Stimulated activated memory B cell treated with anti-CD40 and anti-IgM and Interleukin-4, amounts not matched to agents 10 μg/mL and 1 μg/mL and 100 μg/mL, for 72 hours (primary cell): ENCODE measurements at regions not wholly inside any gene's neighbourhood (a gene's known extent, or its start where the extent isn't known, plus 50 kb on each side); places are given as distances from the start of the nearest gene placed in this dataset.

Source experiments
- ATAC-seq: fragments of 150-1000 bp; cut with Tn5 transposase; 2 replicates; pipeline ENCODE4 v1.10.0; 2021
- H3K27ac Mint-ChIP-seq: one replicate; pipeline ENCODE4 v1.8.0; 2022; ENCODE audit warnings: mild to moderate bottlenecking, mixed read lengths
- H3K27me3 Mint-ChIP-seq: one replicate; pipeline ENCODE4 v1.8.0; 2022; ENCODE audit warnings: mixed read lengths
- H3K36me3 Mint-ChIP-seq: one replicate; pipeline ENCODE4 v1.8.0; 2022; ENCODE audit warnings: mixed read lengths
- H3K4me1 Mint-ChIP-seq: one replicate; pipeline ENCODE4 v1.8.0; 2022; ENCODE audit warnings: mixed read lengths
- H3K4me3 Mint-ChIP-seq: one replicate; pipeline ENCODE4 v1.8.0; 2022; ENCODE audit warnings: mild to moderate bottlenecking, moderate library complexity, mixed read lengths
- H3K9me3 Mint-ChIP-seq: one replicate; pipeline ENCODE4 v1.8.0; 2022; ENCODE audit warnings: mixed read lengths

- Mint-ChIP-seq H3K27me3 (peaks cover 12% of the 10 kb centered on the region), H3K4me1 (no peaks in the 10 kb centered on the region), H3K36me3 (no peaks in the 10 kb centered on the region), H3K9me3 (peaks cover 2% of the 10 kb centered on the region), H3K4me3 (no peak overlapping the region), H3K27ac (no peak overlapping the region)
- no peak for ATAC-seq
Observed at GRCh38 chr13:112231451-112232083, 144.6 kb upstream of the SPACA7 start.

GRCh38 chr13:112233256-112233655, 142.9 kb upstream of the SPACA7 start:
- H3K27ac Mint-ChIP-seq: no peak overlapping the region
- peaks cover 12% of the 10 kb centered on the region for H3K27me3 Mint-ChIP-seq
- no peaks in the 10 kb centered on the region for H3K36me3 Mint-ChIP-seq
- H3K4me3 Mint-ChIP-seq: no peak overlapping the region
- H3K4me1 Mint-ChIP-seq: no peaks in the 10 kb centered on the region
- ATAC-seq: no peak
- peaks cover 2% of the 10 kb centered on the region for H3K9me3 Mint-ChIP-seq

- H3K4me3 Mint-ChIP-seq: no peak overlapping the region
- no peak overlapping the region for H3K27ac Mint-ChIP-seq
- peaks cover 12% of the 10 kb centered on the region for H3K27me3 Mint-ChIP-seq
- no peak for ATAC-seq
- peaks cover 2% of the 10 kb centered on the region for H3K9me3 Mint-ChIP-seq
- no peaks in the 10 kb centered on the region for H3K36me3 Mint-ChIP-seq
- H3K4me1 Mint-ChIP-seq: no peaks in the 10 kb centered on the region
Observed at GRCh38 chr13:112233716-112234115, 142.4 kb upstream of the SPACA7 start.

DNA sequence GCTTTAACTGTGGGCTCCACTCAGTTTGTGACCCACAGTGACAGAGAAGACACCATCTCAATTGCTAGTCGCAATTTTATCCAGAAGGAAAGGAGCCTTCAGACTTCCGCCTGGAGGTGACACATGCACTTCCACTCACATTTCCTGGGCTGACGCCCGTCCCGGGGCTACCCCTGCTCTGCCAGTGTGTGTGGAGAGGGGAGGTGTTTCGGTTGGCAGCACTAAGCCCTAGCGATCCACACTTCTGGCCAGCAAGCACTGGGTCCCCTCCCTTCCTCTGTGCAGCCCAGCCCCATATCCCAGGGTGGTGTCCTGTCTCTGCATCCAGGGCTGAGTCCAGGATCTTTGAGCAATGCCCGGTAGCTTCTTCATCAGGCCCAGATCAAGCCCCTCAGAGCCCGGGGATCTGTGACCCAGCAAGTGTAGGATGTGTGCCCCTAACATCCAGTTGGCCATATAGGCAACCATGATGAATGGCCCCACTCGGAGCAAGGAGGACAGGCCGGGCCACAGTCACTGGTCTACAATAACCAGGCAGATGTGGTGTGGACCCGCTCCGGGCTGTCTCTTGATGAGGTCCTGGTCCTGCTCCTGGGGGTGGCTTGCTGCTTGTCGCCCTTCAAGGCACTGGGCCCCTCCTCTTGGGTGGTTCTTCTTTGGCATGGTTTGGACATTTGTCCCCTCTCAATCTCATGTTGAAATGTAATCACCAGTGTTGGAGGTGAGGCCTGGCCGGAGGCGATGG, 141.9 kb upstream of the SPACA7 start:
- Mint-ChIP-seq H3K4me1 (no peaks in the 10 kb centered on the region), H3K4me3 (no peak overlapping the region), H3K27ac (no peak overlapping the region), H3K36me3 (no peaks in the 10 kb centered on the region), H3K27me3 (peaks cover 12% of the 10 kb centered on the region), H3K9me3 (peaks cover 2% of the 10 kb centered on the region)
- no peak for ATAC-seq

DNA sequence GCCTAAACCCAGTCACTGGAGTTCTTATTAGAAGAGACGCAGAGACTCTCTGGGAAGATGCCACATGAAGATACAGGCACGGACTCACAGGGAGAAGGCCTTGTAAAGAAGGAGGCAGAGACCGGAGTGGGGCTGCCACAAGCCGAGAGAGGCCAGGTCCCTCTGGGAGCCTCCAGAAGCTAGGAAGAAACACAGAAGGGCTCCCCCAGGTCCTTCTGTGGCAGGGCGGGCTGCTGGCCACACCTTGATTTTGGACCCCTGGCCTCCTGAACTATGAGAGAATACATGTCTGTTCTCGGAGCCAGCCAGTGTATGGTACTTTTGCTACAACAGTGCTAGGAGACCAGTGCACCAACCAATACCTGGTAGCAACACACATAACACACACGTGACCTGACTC, 140.1 kb upstream of the SPACA7 start:
- no peak for ATAC-seq
- peaks cover 12% of the 10 kb centered on the region for H3K27me3 Mint-ChIP-seq
- H3K4me1 Mint-ChIP-seq: no peaks in the 10 kb centered on the region
- no peak overlapping the region for H3K4me3 Mint-ChIP-seq
- no peak overlapping the region for H3K27ac Mint-ChIP-seq
- H3K9me3 Mint-ChIP-seq: peaks cover 2% of the 10 kb centered on the region
- no peaks in the 10 kb centered on the region for H3K36me3 Mint-ChIP-seq

DNA sequence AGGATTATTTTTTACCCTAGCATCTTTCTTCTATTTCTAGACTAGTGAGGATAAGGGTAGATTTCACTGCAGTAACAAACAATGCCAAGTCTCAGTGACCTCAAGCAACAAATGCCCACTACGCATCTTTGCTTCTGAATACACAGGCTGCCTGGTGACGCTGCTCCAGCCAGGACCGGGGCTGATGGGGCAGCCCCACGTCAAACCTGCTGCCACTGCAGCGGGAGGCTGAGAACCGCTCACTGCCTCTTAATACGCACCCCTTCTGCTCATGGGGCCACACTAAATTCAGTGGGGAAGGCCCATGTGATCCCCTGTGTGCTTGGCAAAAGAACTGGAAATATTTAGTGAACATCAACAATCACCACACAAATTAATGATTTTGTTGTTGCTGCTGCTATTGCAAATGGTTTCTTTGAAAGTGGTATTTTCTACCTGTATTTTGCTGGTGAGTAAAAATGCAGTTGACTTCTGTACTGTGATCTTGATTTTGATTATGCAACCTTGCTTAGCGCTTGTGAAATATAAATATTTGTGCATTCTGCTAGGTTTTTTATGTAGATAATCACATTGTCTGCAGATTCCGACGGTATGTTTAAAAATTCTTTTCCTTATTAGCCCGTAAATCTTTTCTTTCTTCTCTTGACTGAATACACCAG, 139.5 kb upstream of the SPACA7 start:
- no peak for ATAC-seq
- peaks cover 12% of the 10 kb centered on the region for H3K27me3 Mint-ChIP-seq
- H3K4me3 Mint-ChIP-seq: no peak overlapping the region
- no peaks in the 10 kb centered on the region for H3K4me1 Mint-ChIP-seq
- peaks cover 2% of the 10 kb centered on the region for H3K9me3 Mint-ChIP-seq
- H3K36me3 Mint-ChIP-seq: no peaks in the 10 kb centered on the region
- H3K27ac Mint-ChIP-seq: no peak overlapping the region

DNA sequence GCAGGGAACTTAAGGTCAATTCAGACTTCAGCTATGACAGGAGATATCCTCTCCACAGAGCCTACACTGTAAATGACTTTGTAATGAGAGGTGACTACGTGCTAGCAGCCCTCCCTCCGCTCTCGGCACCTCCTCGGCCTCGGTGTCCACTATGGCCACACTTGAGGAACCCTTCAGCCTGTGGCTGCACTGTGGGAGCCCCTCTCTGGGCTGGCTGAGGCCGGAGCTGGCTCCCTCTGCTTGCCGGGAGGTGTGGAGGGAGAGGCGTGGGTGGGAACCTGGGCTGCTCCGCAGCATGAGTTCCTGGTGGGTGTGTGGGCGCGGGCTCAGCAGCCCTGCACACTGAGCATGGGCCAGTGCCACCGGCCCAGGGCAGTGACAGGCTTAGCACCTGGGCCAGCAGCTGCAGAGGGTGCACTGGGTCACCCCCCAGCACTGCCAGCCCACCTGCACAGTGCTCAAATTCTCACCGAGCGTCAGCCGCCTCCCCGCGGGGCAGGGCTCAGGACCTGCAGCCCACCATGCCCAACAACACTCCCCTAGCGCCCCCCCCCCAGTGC, 137.6 kb upstream of the SPACA7 start:
- no peak for ATAC-seq
- no peak overlapping the region for H3K4me3 Mint-ChIP-seq
- no peaks in the 10 kb centered on the region for H3K4me1 Mint-ChIP-seq
- H3K9me3 Mint-ChIP-seq: peaks cover 2% of the 10 kb centered on the region
- peaks cover 12% of the 10 kb centered on the region for H3K27me3 Mint-ChIP-seq
- H3K27ac Mint-ChIP-seq: no peak overlapping the region
- no peaks in the 10 kb centered on the region for H3K36me3 Mint-ChIP-seq

- Mint-ChIP-seq H3K4me1 (no peaks in the 10 kb centered on the region), H3K27me3 (peaks cover 4% of the 10 kb centered on the region), H3K36me3 (no peaks in the 10 kb centered on the region), H3K27ac (no peak overlapping the region), H3K4me3 (no peak overlapping the region), H3K9me3 (peaks cover under 1% of the 10 kb centered on the region)
- ATAC-seq: no peak
Observed at GRCh38 chr13:112240076-112240475, 136.1 kb upstream of the SPACA7 start.

DNA sequence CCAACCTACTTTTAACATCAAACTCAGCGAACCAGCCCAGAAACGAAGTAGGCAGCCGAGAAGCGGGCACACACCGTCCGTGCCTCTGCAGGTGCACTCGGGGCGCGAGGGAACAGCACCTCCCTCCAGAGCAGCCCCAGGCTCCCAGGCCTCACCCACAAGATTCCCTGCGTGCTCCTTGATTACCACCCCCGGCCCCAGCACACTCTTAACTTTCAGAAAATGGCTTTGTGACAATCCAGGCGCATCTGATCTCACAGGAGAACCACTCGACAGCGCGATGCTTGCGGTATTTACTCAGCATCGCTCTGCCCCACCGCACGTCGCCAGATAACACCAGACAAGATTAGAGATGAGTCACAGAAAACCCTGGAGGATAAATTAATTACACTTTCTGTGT, 134.9 kb upstream of the SPACA7 start:
- Mint-ChIP-seq H3K4me3 (no peak overlapping the region), H3K36me3 (no peaks in the 10 kb centered on the region), H3K27me3 (no peaks in the 10 kb centered on the region), H3K4me1 (no peaks in the 10 kb centered on the region), H3K9me3 (no peaks in the 10 kb centered on the region), H3K27ac (no peak overlapping the region)
- ATAC-seq: no peak

DNA sequence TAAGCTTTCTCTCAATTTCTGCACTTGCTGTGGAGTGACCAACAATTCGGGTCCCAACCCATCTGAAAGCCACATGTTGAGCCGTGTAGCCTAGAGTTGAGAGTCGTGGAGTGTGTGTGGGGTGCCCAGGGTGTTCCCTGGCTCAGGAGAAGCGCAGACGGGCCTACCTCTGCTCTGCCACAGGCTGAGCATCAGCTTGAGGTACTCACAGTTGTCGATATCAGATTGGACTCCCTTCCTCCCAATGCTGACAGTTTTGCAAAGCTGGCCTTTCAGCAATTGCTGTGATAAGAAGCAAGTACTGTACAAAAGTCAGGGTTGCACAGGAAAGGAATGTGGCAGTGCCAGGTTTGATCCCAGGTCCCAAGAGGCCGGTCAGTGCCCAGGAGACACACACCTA, 133.4 kb upstream of the SPACA7 start:
- no peak overlapping the region for H3K4me3 Mint-ChIP-seq
- no peaks in the 10 kb centered on the region for H3K4me1 Mint-ChIP-seq
- ATAC-seq: no peak
- no peaks in the 10 kb centered on the region for H3K9me3 Mint-ChIP-seq
- H3K27me3 Mint-ChIP-seq: no peaks in the 10 kb centered on the region
- H3K36me3 Mint-ChIP-seq: no peaks in the 10 kb centered on the region
- no peak overlapping the region for H3K27ac Mint-ChIP-seq

GRCh38 chr13:112244061-112244460, 132.1 kb upstream of the SPACA7 start:
- Mint-ChIP-seq H3K4me3 (no peak overlapping the region), H3K27ac (no peak overlapping the region), H3K4me1 (no peaks in the 10 kb centered on the region), H3K27me3 (no peaks in the 10 kb centered on the region), H3K9me3 (no peaks in the 10 kb centered on the region), H3K36me3 (no peaks in the 10 kb centered on the region)
- no peak for ATAC-seq

GRCh38 chr13:112244495-112245177, 131.5 kb upstream of the SPACA7 start:
- ATAC-seq: no peak
- Mint-ChIP-seq H3K36me3 (no peaks in the 10 kb centered on the region), H3K4me1 (no peaks in the 10 kb centered on the region), H3K9me3 (no peaks in the 10 kb centered on the region), H3K4me3 (no peak overlapping the region), H3K27me3 (no peaks in the 10 kb centered on the region), H3K27ac (no peak overlapping the region)

GRCh38 chr13:112245179-112245724, 130.9 kb upstream of the SPACA7 start:
- Mint-ChIP-seq H3K27me3 (no peaks in the 10 kb centered on the region), H3K4me1 (no peaks in the 10 kb centered on the region), H3K4me3 (no peak overlapping the region), H3K9me3 (no peaks in the 10 kb centered on the region), H3K36me3 (no peaks in the 10 kb centered on the region), H3K27ac (no peak overlapping the region)
- ATAC-seq: no peak

DNA sequence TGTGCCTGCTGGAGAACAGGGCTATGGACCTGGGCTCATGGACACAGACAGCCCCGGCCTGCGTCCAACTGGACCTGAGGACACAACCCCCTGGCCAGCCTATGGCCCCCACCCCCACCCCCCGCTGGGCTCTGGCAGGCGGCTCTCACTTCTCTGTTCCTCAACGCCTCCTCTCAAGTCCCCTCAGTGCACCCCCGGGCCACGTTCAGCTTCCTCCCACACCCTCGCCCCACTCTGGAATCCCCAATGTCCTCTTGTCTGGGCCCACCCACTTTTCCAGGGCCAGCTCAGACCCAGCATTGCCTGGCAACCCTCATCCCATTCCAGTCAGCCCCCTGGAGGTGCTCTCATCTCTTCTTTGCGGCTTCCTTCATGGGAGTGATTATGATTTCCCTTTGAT, 130.2 kb upstream of the SPACA7 start:
- no peaks in the 10 kb centered on the region for H3K27me3 Mint-ChIP-seq
- no peak for ATAC-seq
- no peak overlapping the region for H3K27ac Mint-ChIP-seq
- no peaks in the 10 kb centered on the region for H3K4me1 Mint-ChIP-seq
- H3K36me3 Mint-ChIP-seq: no peaks in the 10 kb centered on the region
- no peak overlapping the region for H3K4me3 Mint-ChIP-seq
- no peaks in the 10 kb centered on the region for H3K9me3 Mint-ChIP-seq
